ENCODE measurements at regions not wholly inside any gene's neighbourhood (a gene's known extent, or its start where the extent isn't known, plus 50 kb on each side); places are given as distances from the start of the nearest gene placed in this dataset.

- no peak overlapping the region for H3K4me3 ChIP-seq (ENCODE audit: low read depth, low read length)
- no peak for TF ChIP-seq CTCF (IDR thresholded peaks at IDR 0.05; ENCODE audit: low read depth, low read length)
- no peak for DNase-seq (ENCODE audit: low read depth, low spot score)
- in situ Hi-C loops (cut with HindIII; ENCODE audit: low sequenced_read_pairs): no loop called here
Measured at GRCh38 chr12:46442738-46443137, 70.2 kb upstream of the SLC38A2 start.

- DNase-seq (ENCODE audit: low read depth, low spot score): peak; percentile 65
- no peak overlapping the region for H3K4me3 ChIP-seq (ENCODE audit: low read depth, low read length)
- in situ Hi-C loops (cut with HindIII; ENCODE audit: low sequenced_read_pairs): no loop called here
- TF ChIP-seq CTCF (IDR thresholded peaks at IDR 0.05; ENCODE audit: low read depth, low read length): no peak
Measured at GRCh38 chr12:46442239-46442638, 69.7 kb upstream of the SLC38A2 start.

GRCh38 chr12:46439793-46440511 lies 67.4 kb upstream of the SLC38A2 start:
- DNase-seq (ENCODE audit: low read depth, low spot score): no peak
- H3K4me3 ChIP-seq (ENCODE audit: low read depth, low read length): no peak overlapping the region
- TF ChIP-seq CTCF (IDR thresholded peaks at IDR 0.05; ENCODE audit: low read depth, low read length): no peak
- in situ Hi-C loops (cut with HindIII; ENCODE audit: low sequenced_read_pairs): no loop called here

- in situ Hi-C loops (cut with HindIII; ENCODE audit: low sequenced_read_pairs): no loop called here
- no peak for DNase-seq (ENCODE audit: low read depth, low spot score)
- no peak for TF ChIP-seq CTCF (IDR thresholded peaks at IDR 0.05; ENCODE audit: low read depth, low read length)
- no peak overlapping the region for H3K4me3 ChIP-seq (ENCODE audit: low read depth, low read length)
Measured at GRCh38 chr12:46438719-46439319, 66.2 kb upstream of the SLC38A2 start.

- no peak for DNase-seq (ENCODE audit: low read depth, low spot score)
- H3K4me3 ChIP-seq (ENCODE audit: low read depth, low read length): no peak overlapping the region
- no peak for TF ChIP-seq CTCF (IDR thresholded peaks at IDR 0.05; ENCODE audit: low read depth, low read length)
- in situ Hi-C loops (cut with HindIII; ENCODE audit: low sequenced_read_pairs): no loop called here
Measured at GRCh38 chr12:46438256-46438655, 65.7 kb upstream of the SLC38A2 start.

GRCh38 chr12:46437469-46437868 lies 64.9 kb upstream of the SLC38A2 start:
- no peak overlapping the region for H3K4me3 ChIP-seq (ENCODE audit: low read depth, low read length)
- TF ChIP-seq CTCF (IDR thresholded peaks at IDR 0.05; ENCODE audit: low read depth, low read length): no peak
- DNase-seq (ENCODE audit: low read depth, low spot score): no peak
- in situ Hi-C loops (cut with HindIII; ENCODE audit: low sequenced_read_pairs): no loop called here

Data from astrocyte of the spinal cord (primary cell).